HG02798 (cell line): ENCODE measurements at regions not wholly inside any gene's neighbourhood (a gene's known extent, or its start where the extent isn't known, plus 50 kb on each side); places are given as distances from the start of the nearest gene placed in this dataset.
"Not testable (repeated sequence)": the region's sequence is repeated elsewhere in the genome, so short reads cannot be mapped to it uniquely, and the experiment has no call there.

Source experiments
- ATAC-seq: cut with Tn5 transposase; IDR thresholded peaks from one replicate; pipeline ENCODE4 v1.9.1; 2021; ENCODE audit warnings: mild to moderate bottlenecking; ENCODE audit not compliant: unreplicated experiment, poor library complexity

- ATAC-seq, result no peak
Measured at GRCh38 chr13:33409673-33410510, 124.3 kb upstream of the STARD13 start.

- no peak for ATAC-seq
Measured at GRCh38 chr13:33410619-33411018, 125.1 kb upstream of the STARD13 start.

GRCh38 chr13:33411312-33411711 lies 125.8 kb upstream of the STARD13 start:
- ATAC-seq, result no peak

GRCh38 chr13:33415822-33416221 lies 130.3 kb upstream of the STARD13 start:
- no peak for ATAC-seq

- ATAC-seq, result not testable (repeated sequence)
Measured at GRCh38 chr13:33418224-33418953, 132.8 kb upstream of the STARD13 start.

GRCh38 chr13:33420117-33420516 lies 134.6 kb upstream of the STARD13 start:
- not testable (repeated sequence) for ATAC-seq

GRCh38 chr13:33426131-33426530 lies 140.6 kb upstream of the STARD13 start:
- no peak for ATAC-seq

- no peak for ATAC-seq
Measured at GRCh38 chr13:33433316-33433715, 147.8 kb upstream of the STARD13 start.

- ATAC-seq, result no peak
Measured at GRCh38 chr13:33434676-33435075, 149.1 kb upstream of the STARD13 start.

- no peak for ATAC-seq
Measured at GRCh38 chr13:33435207-33435606, 149.7 kb upstream of the STARD13 start.

GRCh38 chr13:33438918-33439317 lies 153.4 kb upstream of the STARD13 start:
- no peak for ATAC-seq

- no peak for ATAC-seq
Measured at GRCh38 chr13:33441015-33441414, 155.5 kb upstream of the STARD13 start.

- no peak for ATAC-seq
Measured at GRCh38 chr13:33445024-33445423, 159.5 kb upstream of the STARD13 start.

- no peak for ATAC-seq
Measured at GRCh38 chr13:33445476-33445875, 159.9 kb upstream of the STARD13 start.

- no peak for ATAC-seq
Measured at GRCh38 chr13:33446821-33447725, 161.5 kb upstream of the STARD13 start.

- no peak for ATAC-seq
Measured at GRCh38 chr13:33448889-33449288, 163.3 kb upstream of the STARD13 start.

GRCh38 chr13:33450956-33451709 lies 165.6 kb upstream of the STARD13 start:
- no peak for ATAC-seq

- no peak for ATAC-seq
Measured at GRCh38 chr13:33452873-33453517, 167.4 kb upstream of the STARD13 start.

- ATAC-seq, result no peak
Measured at GRCh38 chr13:33453936-33454335, 168.4 kb upstream of the STARD13 start.
